ENCODE measurements at regions not wholly inside any gene's neighbourhood (a gene's known extent, or its start where the extent isn't known, plus 50 kb on each side); places are given as distances from the start of the nearest gene placed in this dataset.

DNA sequence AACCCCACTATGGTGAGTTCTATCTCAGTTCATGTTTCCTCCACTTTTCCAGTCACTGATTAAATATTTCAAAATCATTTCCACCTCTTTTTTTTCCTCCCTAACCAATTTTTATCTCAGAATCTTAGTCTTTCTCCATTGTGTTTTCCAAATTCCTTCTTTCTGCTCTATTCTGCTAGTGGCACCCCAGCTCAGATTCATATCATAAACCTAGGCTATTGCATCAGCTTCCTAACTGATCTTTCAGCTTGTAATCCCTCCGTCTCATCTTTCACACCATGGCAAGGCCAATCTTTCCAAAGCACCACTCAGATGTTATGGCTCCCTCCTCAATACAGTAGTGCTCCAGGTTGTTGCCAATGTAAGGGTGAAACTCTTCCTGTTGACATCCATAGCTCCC, 631.9 kb downstream of the PLPP3 start:
- DNase-seq, result no peak

DNA sequence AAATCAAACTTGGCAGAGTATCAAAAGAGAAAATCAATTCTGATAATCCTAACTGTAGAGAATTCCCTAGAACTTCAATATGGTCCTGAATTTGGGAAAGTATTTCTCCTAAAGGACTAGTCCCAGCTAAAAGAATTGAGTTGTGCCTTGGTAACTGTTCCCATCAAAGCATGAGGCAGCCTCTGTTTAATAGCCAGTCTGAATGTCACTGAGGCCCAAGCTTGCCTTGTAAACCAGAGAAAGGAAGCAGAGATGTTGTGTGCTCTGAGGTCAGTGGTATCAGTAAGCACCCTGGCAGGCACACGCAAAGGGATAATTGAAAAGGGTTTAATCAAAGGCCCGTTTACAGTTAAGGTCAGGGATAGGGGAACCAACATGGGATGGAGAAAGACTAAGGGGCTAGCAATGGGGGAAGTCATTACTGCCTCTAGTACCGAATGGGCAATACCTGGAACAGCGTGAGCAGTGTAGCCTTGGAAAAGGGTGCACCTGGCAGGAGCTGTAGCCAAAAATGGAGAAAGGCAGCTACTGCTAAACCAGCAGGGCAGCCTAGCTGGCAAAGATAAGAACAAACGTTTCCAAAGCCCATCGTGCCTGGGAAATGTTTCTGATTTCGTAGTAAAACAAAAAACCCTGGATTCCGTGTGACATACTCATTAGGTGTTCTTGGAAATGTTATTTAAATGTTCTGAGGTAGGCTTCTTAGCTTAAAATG, 635.5 kb downstream of the PLPP3 start:
- DNase-seq, result no peak

DNA sequence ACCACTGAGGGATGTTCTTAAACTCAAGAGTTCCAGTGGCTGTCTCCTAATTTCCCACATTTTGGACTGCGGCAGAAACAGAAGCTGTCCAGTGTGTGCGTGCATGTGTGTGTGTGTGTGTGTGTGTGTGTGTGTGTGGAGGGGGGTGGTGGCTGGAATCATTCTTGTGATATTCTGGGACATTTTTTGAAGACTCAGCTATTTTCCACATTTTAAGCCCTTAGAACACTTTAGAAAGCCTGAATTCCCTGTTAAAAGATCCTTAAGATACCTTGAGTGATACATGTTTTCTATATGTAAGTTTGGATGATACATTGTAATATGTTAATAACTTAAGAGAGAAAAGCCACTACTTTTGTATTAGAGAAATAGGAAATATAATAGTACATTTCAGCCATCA, 636.4 kb downstream of the PLPP3 start:
- no peak for DNase-seq

DNA sequence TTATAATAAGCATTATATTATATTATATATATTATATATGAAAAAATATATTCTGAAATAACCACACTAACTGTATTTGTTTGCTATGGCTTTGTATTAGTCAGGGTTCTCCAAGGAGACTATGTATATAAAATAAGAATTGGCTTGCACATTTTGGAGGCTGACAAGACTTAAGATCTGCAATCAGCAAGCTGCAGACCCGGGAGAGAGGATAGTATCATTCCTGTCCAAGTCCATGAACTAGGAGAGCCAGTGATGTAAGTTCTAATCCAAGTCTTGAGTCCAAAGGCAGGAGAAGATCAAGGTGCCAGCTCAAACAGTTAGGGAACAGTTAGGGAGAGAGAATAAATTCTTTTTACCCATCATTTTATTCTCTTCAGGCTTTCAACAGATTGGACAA, 639.5 kb downstream of the PLPP3 start:
- no peak for DNase-seq

DNA sequence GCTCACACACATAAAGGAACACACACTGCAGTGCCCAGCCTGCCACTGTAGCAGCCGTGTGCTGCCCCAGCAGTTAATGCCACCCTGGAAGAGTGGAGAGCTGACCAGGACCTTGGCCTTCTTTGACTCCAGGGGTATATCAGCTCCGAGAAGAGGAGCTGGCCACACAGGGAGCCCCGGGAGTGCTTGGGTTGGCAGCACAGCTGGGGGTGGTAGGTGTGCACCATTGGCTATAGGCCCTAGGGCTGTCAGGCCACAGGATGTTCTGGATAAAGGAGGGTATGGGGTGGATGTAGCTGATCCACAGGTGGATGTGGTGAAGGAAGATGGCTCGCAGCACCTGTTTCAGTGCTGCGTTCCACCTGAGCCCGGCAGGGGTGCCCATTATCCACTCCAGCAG, 640.5 kb downstream of the PLPP3 start:
- DNase-seq, result no peak

DNA sequence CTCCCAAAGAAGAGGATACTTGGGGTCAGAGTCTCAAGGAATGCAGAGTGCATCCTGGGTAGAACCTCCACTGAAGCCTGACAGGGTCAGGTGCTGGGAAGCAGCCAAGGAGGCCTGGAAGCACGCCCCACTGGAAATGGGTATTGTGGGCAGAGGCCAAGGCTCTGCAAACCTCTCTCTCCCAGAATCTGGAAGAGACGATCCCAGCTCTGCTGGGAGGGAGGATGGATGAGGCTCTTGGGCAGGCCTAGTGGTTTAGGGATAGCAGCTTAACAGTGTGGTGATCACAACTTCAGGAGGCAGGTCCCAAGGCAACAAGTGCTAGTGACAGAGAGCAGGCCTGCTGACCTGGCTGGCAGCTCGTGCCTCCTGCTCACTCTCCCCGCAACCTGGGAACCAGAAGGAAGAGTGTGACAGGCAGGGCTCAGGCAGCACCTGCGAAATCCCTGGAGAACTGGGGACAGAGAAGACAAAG, 641.0 kb downstream of the PLPP3 start:
- DNase-seq, result no peak

DNA sequence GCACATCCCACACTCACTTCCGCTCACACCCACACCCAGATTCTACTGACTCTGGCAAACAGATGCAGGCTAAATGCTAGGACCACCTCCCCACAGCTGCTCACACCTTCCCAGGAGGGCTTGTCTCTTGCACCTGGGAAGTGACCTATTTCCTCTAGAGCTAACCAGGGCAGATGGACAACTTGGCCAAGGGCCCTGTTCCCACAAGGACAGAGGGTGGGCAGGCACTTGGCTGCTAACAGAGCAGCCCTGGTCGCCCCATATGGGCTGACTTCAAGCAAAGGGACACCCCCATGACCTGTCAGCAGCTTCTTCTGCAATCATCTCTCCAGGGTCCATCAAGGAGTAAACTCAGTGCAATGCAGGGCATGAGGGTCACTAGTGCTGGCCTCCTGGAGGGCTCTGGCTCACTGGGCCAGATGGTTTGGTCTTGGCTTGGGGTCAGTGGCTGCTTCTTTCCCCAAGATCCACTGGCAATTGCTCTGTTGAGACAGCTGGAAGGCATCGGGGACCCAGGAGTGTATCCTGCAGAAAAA, 641.5 kb downstream of the PLPP3 start:
- no peak for DNase-seq

DNA sequence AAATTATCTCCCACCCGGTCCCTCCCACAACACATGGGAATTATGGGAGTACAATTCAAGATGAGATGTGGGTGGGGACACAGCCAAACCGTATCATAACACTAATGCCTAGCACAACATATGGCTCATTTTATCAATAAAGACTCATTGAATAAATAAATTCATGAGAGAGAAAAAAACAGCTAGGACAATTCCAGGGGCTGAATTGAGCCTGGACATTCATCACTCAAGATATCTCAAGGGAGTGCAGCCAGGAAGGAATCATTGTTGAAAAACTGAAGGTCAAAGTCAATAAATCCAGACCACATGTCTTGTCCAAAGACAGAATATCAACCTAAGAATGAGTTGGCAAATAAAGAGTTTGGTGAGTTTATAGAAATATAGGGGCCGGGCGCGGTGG, 644.1 kb downstream of the PLPP3 start:
- no peak for DNase-seq

DNA sequence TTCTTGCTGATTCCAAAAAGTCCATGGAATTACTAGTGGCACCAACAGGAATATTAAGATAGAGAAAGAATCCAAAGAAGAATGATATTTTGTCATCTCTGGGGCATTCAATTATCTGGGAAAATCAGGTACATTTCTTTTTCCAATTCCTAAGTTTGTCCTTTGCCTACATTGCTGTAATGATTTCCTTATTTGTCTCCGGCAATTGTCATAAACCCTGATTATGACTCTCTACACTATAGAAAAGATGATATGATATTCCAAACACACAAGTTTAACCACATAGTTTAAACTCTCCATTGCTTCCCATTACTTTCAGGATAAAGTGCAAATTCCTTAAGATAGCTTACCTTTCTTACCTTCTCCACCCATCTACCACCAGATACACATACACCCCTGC, 647.0 kb downstream of the PLPP3 start:
- no peak for DNase-seq

DNA sequence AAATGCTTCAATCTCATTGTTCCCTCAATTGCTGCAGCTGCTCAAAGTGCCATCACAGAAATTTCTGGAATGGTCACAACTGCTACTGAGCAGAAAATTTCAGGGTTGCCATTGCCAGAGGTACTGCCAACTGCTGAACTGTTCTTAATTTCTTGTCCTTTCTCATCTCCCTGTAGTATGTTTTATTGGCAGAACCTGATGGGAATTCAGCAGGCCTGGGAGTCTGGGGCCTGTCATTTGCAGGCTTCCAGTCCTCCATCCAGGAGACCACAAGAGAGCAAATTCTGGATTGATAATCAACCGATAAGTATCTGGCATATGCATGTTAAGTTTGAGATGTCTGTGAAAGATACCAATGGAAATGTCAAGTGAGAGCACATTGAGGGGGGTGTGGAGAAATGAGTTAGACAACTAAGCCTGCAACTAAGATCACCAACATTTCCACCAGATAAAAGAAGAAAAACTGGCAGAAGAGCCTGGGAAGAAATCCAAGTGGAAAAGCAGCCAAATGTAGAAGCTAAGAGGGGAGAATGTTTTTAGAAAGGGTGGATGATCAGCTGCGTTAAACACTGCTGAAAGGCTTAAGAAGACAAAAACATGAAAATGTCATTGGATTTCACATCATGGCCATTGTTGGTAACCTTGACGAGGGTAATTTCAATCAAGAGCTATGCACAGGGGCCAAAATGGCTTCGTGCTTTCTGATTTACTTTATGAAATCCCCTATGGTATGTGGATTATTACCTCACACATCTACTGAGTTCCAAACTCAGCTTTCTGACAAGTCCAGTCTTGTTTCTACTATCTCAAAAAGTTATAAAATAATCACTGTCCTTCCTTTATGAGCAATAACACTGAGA, 648.1 kb downstream of the PLPP3 start:
- no peak for DNase-seq

DNA sequence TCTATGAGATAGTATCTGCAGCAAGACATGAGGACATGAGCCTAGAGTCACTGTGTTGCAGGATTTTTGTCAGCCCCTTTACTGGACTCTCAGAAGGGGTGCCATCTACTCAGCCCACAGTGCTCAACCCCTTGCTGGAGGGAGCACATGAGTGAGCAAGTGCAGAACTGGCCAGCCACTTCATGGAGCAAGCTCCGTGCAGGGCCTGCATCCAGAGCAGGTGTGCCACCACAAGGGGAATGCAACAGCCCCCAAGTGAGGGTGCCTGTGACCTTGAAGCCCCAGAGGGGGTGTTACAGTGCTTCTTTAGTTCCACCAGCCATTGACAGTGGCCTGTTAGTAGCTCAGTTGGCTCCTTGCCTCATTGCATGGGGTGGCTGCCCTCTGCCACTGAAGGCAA, 649.7 kb downstream of the PLPP3 start:
- DNase-seq, result no peak

DNA sequence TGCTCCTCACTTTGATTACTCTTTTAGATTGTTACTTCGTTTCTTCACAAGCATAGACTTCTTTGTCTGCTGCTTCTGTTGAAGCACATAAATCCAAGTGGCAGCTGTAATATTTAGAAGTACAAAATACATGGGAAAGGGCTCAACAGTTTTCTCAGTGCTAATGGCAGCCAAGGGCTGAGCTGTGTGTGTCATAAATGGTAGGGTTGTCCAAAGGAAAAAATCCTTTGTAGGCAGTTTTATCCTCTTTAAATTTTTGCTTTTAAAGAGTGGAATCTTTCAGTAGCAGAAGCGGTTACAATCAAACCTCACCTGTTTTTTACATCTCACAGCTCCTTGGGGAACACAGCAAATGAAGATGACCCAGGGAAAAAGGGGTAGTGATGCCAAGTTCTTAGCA, 650.8 kb downstream of the PLPP3 start:
- no peak for DNase-seq

DNA sequence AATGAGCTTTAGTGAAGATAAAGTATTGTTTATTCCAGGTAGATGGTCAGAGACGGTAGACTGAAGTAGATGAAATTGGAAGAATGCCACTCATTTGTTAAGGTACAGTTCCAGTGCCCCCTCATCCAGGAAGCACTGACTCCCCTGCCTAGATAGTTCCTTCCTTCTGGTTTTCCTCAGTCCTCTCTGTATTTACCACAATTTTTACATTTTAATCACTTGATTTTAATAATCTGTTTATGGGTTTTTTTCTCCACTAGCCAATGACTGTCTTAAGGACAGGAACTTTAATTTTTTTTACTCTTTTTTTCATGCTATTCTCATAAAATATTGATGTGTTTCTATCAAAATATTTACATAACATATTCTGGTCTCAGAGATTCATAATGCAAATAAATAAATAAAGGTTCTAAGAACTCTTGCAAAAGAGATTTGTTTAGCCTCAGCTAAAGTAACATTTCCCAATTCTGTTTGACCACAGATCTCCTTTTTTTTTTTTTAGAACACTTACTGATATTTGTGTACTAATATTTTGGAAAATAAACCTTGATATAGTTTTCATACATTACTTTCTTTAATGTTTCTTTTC, 651.6 kb downstream of the PLPP3 start:
- no peak for DNase-seq

DNA sequence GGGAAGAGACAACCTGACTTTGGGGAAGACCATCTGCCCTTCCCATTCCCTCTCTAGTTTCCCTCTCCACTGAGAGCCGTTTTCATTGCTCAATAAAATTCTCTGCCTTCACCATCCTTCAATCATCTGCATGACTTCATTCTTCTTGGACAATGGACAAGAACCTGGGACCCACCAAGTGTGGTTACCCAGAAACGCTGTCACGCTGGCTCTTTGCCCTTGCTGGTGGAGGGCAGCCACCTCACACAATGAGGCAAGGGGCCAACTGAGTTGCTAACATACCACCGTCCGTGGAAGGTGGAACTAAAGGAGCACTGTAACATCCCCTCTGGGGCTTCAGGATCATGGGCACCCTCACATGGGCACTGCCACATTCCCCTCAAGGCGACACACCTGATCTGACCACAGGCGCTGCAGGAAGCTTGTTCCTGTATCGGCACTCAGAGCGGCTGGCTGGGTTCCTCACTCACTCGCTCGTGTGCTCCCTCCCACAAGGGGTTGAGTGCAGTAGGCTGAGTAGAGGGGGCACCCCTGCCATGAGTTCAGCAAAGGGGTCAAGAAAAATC, 652.4 kb downstream of the PLPP3 start:
- no peak for DNase-seq

DNA sequence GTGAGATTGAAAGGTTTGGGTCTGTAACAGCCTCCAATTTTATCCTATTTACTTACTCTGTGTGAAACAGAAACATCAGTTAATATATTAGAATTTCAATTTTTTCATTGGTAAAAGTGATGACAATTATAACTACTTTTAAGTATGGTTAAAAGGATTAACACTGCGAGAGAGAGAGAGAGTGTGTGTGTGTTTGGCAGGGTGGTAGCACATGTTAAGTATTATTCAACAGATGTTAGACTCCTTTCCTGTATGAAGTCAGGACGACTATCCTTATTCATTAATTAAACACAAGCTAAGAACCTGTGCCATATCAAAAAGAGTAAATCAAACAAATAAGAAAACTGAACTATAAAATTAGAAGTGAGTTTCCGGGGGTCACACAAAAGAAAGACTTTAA, 662.5 kb downstream of the PLPP3 start:
- no peak for DNase-seq

DNA sequence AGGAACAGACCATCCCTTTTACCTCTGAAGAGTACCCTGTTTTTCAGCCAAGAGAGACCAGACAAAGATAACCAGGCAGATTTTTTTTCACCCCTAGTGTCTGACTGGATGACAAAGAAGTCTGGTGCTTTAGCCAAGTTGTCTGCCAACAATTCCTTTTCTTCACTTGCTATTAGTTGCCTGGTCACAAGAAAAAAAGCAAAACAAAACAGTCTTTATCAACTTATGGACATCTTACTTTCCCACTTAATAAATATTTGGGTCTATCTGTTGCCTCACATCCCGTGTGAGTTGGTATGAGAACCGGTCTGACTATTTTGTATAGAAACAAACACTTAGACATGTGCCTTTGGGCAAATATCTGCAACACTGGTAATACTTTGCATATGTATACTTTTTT, 662.9 kb downstream of the PLPP3 start:
- DNase-seq, result no peak

DNA sequence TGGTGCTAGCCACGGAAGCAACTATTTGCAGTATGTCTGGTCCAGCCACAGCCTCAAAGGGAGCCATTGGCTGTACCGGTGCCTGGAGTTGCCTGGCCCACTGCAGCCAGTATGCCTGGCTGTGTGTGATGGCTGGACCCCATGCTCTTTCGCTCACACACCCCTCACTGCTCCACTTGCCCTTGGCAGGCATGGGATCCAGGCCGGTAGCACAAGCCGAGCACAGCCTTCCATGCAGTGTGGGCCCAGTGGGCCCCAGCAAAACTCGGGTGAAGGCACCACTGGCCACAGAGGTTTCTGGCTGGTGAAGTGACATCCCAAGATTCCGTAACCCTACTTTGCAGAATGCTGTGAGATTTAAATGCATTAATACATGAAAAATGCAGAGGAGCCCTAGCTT, 665.8 kb downstream of the PLPP3 start:
- DNase-seq, result no peak

DNA sequence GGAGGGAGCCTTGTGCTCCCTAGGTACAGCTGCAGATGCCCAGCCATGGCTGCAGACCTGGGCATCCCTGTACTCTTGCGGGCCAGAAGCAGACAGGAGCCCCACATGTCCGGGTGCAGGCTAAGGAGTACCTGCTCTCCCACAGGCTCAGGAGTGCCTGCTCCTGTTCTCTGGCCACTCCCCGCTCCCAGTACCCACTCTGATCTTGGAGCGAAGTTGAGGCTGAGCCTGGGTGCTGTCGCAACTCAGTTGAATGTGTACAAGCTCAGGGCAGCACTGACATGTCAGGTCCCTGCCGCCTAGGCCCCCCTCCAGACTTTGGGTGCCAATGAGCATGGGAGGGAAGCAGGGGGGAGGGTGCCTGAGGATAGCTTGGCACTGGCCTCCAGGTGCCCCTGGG, 666.9 kb downstream of the PLPP3 start:
- no peak for DNase-seq

DNA sequence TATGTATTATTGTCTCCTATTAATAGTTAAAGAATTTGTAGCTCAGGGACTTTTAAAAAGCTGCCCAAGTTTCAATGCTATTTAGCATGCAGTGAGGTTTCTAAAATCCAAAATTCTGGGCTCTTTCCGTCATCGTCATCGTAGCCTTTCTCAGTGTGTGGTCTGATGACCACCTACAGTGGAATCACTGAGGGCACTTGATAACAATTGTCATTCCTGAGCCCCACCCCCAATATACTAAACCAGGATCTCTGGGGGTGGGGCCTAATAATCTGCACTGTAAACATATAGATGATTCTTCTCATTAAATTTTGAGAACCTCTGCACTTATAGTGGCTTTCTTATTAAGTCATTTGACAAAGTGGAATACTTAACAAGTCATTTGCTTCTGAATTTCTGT, 674.8 kb downstream of the PLPP3 start:
- DNase-seq, result no peak

DNA sequence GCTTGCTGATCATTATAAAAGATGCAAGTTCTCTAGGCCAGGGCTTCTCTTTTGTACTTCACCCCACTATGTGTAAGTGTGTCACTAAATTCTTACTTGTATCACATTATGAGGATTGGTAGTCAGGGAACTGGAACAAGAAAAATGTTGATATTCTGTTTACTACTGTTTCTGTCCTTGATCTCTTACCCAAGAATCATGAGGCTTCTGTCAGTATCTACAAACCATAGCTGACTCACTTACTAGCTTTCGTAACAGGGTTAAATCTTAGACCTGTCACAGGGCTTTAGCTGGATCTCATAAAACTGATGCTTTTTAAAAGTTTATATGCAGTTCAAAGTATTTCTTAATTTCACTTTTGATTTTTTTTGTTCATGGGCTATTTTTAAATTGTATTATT, 681.2 kb downstream of the PLPP3 start:
- no peak for DNase-seq

DNA sequence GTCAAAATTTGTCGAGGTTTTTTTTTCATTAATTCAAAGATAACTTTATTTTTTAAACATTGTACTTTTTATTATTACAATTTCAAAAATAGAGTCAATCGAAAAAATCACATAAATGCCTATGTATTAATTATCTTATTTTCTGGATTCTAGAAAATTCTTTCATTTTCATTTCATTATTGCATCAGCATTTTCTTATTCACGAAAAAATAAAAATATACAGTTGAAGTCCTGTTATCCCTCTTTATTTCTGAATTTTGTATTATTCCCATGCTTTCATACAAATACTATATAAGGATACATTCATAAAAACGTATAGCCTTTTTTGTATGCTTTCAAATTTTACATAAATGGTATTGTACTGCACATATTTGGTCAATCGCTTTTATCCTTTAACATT, 681.0 kb upstream of the USP24 start:
- no peak for DNase-seq

DNA sequence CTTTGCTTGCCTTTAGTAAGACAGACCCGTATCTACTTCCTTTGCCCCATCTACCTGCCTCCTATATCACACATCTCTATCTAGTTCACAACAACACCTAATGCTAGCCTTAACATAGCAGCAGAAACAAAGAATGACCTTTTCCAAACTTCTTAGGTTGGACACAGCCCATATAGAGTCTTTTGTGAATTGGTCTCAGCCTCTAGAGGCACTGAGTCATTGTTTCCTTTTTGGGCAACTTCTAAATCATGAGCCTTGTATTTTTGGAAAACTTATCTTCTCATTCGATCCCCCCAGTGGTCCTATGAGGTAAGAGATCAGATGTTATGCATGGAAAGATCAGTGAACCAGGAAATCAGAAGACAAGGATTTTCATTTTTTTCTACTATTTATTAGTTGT, 679.4 kb upstream of the USP24 start:
- DNase-seq, result no peak

DNA sequence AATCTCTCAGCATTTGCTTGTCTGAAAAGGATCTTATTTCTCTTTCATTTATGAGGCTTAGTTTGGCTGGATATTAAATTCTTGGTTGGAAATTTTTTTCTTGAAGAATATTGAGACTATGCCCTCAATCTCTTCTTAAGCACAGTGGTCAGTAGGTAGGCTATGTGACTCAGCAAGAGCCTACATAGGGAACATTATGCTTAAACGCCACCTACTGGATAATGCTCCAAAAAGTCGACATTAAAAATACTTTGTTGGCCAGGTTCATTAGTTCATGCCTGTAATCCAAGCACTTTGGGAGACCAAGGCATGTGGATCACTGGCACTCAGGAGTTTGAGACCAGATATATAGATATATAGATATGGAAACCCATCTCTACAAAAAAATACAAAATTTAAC, 678.0 kb upstream of the USP24 start:
- DNase-seq, result no peak

All from CD4-positive, alpha-beta T cell treated with Interleukin-21 for 1 hour (primary cell).